WTC11 (cell line): ENCODE measurements at regions not wholly inside any gene's neighbourhood (a gene's known extent, or its start where the extent isn't known, plus 50 kb on each side); places are given as distances from the start of the nearest gene placed in this dataset.

ENCODE experiments used
- ATAC-seq: fragments of 200-7000 bp; cut with Tn5 transposase; 2 replicates; pipeline ENCODE4 v1.10.0; 2021; ENCODE audit warnings: mild to moderate bottlenecking, moderate library complexity
- CTCF ChIA-PET: fragments of 300-600 bp; sonication (Branson Sonifier 250); formaldehyde crosslinking; loops from one replicate; lab custom pipeline; 2021; ENCODE audit warnings: antibody characterized with exemption; lab: Charles Lee
- POLR2A ChIA-PET: fragments of 350-600 bp; sonication (Branson Sonifier 250); formaldehyde crosslinking; loops from one replicate; lab custom pipeline; 2021; ENCODE audit warnings: antibody characterized with exemption; lab: Charles Lee
- DNase-seq: peaks from one replicate; pipeline ENCODE4 v3.0.0; 2021; ENCODE audit warnings: low spot score
- H3K27ac Mint-ChIP-seq: 2 replicates; pipeline ENCODE4 v1.8.0; 2021; ENCODE audit warnings: mixed read lengths
- H3K27me3 Mint-ChIP-seq: 2 replicates; pipeline ENCODE4 v1.8.0; 2021; ENCODE audit warnings: low read depth, mild to moderate bottlenecking, moderate library complexity, mixed read lengths
- H3K36me3 Mint-ChIP-seq: 2 replicates; pipeline ENCODE4 v1.8.0; 2021; ENCODE audit warnings: mixed read lengths
- H3K4me1 Mint-ChIP-seq: 2 replicates; pipeline ENCODE4 v1.8.0; 2022; ENCODE audit warnings: mixed read lengths
- H3K4me3 Mint-ChIP-seq: 2 replicates; pipeline ENCODE4 v1.8.0; 2021; ENCODE audit warnings: mild to moderate bottlenecking, moderate library complexity, mixed read lengths
- H3K9me3 Mint-ChIP-seq: 2 replicates; pipeline ENCODE4 v1.8.0; 2021; ENCODE audit warnings: mixed read lengths
- AFF4 ChIP-seq: sonication (generic); formaldehyde crosslinking; IDR thresholded peaks from 2 replicates; pipeline ENCODE4 v1.8.1; 2023; ENCODE audit warnings: mild to moderate bottlenecking, missing genetic modification reagents, borderline replicate concordance
- CBFB ChIP-seq: sonication (generic); formaldehyde crosslinking; IDR thresholded peaks from 2 replicates; pipeline ENCODE4 v1.8.1; 2022; ENCODE audit warnings: mild to moderate bottlenecking, low read depth, missing genetic modification reagents
- E2F1 ChIP-seq: sonication (generic); formaldehyde crosslinking; IDR thresholded peaks from 2 replicates; pipeline ENCODE4 v1.8.0; 2022; ENCODE audit warnings: mild to moderate bottlenecking, missing genetic modification reagents
- JAZF1 ChIP-seq: fragments of 250-450 bp; sonication (Bioruptor Pico); IDR thresholded peaks from 2 replicates; pipeline ENCODE4 v1.9.0; 2021; ENCODE audit warnings: moderate library complexity, mild to moderate bottlenecking, inconsistent platforms
- MXD4 ChIP-seq: fragments of 250-450 bp; sonication (Bioruptor Pico); IDR thresholded peaks from 2 replicates; pipeline ENCODE4 v1.8.0; 2021; ENCODE audit warnings: mild to moderate bottlenecking, moderate library complexity, borderline replicate concordance
- NFE2L1 ChIP-seq: sonication (generic); formaldehyde crosslinking; IDR thresholded peaks from 2 replicates; pipeline ENCODE4 v1.8.1; 2023; ENCODE audit warnings: missing genetic modification reagents
- NR3C1 ChIP-seq: sonication (generic); formaldehyde crosslinking; conservative IDR thresholded peaks from 2 replicates; pipeline ENCODE4 v1.8.1; 2023; ENCODE audit warnings: low read depth, mild to moderate bottlenecking, missing genetic modification reagents
- OVOL2 ChIP-seq: fragments of 250-450 bp; sonication (Bioruptor Pico); IDR thresholded peaks from 2 replicates; pipeline ENCODE4 v1.9.0; 2021; ENCODE audit warnings: mild to moderate bottlenecking, borderline replicate concordance
- SP1 ChIP-seq: sonication (generic); formaldehyde crosslinking; conservative IDR thresholded peaks from 2 replicates; pipeline ENCODE4 v1.8.1; 2022; ENCODE audit warnings: missing genetic modification reagents
- TCF7 ChIP-seq: sonication (generic); formaldehyde crosslinking; IDR thresholded peaks from 2 replicates; pipeline ENCODE4 v1.8.0; 2022; ENCODE audit warnings: mild to moderate bottlenecking, low read depth, missing genetic modification reagents, moderate library complexity
- TP53 ChIP-seq: sonication (generic); formaldehyde crosslinking; IDR thresholded peaks from 2 replicates; pipeline ENCODE4 v1.8.1; 2023; ENCODE audit warnings: mild to moderate bottlenecking, missing genetic modification reagents
- ZNF138 ChIP-seq: sonication (generic); formaldehyde crosslinking; conservative IDR thresholded peaks from 2 replicates; pipeline ENCODE4 v1.8.1; 2022; ENCODE audit warnings: mild to moderate bottlenecking, moderate library complexity, missing genetic modification reagents
- ZNF423 ChIP-seq: fragments of 250-450 bp; sonication (Bioruptor Pico); IDR thresholded peaks from 2 replicates; pipeline ENCODE4 v2.1.2; 2022; ENCODE audit warnings: mild to moderate bottlenecking, moderate library complexity
- ZNF512 ChIP-seq: sonication (generic); formaldehyde crosslinking; IDR thresholded peaks from 2 replicates; pipeline ENCODE4 v1.8.1; 2022; ENCODE audit warnings: missing genetic modification reagents, borderline replicate concordance
- ZNF671 ChIP-seq: fragments of 250-450 bp; sonication (Bioruptor Pico); IDR thresholded peaks from 2 replicates; pipeline ENCODE4 v1.8.0; 2021; ENCODE audit warnings: mild to moderate bottlenecking
- ZSCAN18 ChIP-seq: fragments of 250-450 bp; sonication (Bioruptor Pico); IDR thresholded peaks from 2 replicates; pipeline ENCODE4 v2.1.2; 2022; ENCODE audit warnings: mild to moderate bottlenecking, moderate library complexity
- TF ChIP-seq, protein P1 (sequence below): sonication (generic); formaldehyde crosslinking; conservative IDR thresholded peaks from 2 replicates; pipeline ENCODE4 v1.8.1; 2023; ENCODE audit warnings: mild to moderate bottlenecking, low read depth, missing genetic modification reagents, moderate library complexity
- TF ChIP-seq, protein P2 (sequence below): sonication (generic); formaldehyde crosslinking; IDR thresholded peaks from 2 replicates; pipeline ENCODE4 v1.8.0; 2023; ENCODE audit warnings: mild to moderate bottlenecking, missing genetic modification reagents
- TF ChIP-seq, protein P3 (sequence below): fragments of 250-450 bp; sonication (Bioruptor Pico); conservative IDR thresholded peaks from 2 replicates; pipeline ENCODE4 v1.9.0; 2021; ENCODE audit warnings: mild to moderate bottlenecking

- Mint-ChIP-seq H3K27me3 (peaks cover 73% of the 10 kb centered on the region), H3K4me1 (peaks cover 5% of the 10 kb centered on the region), H3K9me3 (no peaks in the 10 kb centered on the region), H3K4me3 (no peak overlapping the region), H3K36me3 (no peaks in the 10 kb centered on the region), H3K27ac (no peak overlapping the region)
- DNase-seq (no peak), ATAC-seq (no peak)
- no peak for TF ChIP-seq OVOL2 (CRISPR knock-in tag)
- TF ChIP-seq SP1 (CRISPR knock-in tag) = no peak
- TF ChIP-seq, protein P1, sequence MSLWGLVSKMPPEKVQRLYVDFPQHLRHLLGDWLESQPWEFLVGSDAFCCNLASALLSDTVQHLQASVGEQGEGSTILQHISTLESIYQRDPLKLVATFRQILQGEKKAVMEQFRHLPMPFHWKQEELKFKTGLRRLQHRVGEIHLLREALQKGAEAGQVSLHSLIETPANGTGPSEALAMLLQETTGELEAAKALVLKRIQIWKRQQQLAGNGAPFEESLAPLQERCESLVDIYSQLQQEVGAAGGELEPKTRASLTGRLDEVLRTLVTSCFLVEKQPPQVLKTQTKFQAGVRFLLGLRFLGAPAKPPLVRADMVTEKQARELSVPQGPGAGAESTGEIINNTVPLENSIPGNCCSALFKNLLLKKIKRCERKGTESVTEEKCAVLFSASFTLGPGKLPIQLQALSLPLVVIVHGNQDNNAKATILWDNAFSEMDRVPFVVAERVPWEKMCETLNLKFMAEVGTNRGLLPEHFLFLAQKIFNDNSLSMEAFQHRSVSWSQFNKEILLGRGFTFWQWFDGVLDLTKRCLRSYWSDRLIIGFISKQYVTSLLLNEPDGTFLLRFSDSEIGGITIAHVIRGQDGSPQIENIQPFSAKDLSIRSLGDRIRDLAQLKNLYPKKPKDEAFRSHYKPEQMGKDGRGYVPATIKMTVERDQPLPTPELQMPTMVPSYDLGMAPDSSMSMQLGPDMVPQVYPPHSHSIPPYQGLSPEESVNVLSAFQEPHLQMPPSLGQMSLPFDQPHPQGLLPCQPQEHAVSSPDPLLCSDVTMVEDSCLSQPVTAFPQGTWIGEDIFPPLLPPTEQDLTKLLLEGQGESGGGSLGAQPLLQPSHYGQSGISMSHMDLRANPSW = no peak
- no peak for TF ChIP-seq E2F1 (CRISPR knock-in tag)
- TF ChIP-seq CBFB (CRISPR knock-in tag) = no peak
- no peak for TF ChIP-seq NR3C1 (CRISPR knock-in tag)
- TF ChIP-seq TCF7 (CRISPR knock-in tag) = no peak
- no peak for TF ChIP-seq ZNF512 (CRISPR knock-in tag)
- TF ChIP-seq ZNF423 (CRISPR knock-in tag) = no peak
- no peak for TF ChIP-seq ZNF138 (CRISPR knock-in tag)
- no peak for TF ChIP-seq MXD4 (CRISPR knock-in tag)
- POLR2A ChIA-PET = no interaction called here
- CTCF ChIA-PET = interaction anchor here (1.0 kb wide), 1 partner anchor 80 kb away, joined by 3 read pairs; no protein-coding TSS in a partner anchor
These were observed 161.3 kb downstream of the RTP5 start for GRCh38 chr2:242030858-242031257.

GRCh38 chr2:242031481-242032019, 162.0 kb downstream of the RTP5 start:
- no peak for DNase-seq
- no peaks in the 10 kb centered on the region for H3K9me3 Mint-ChIP-seq
- ChIA-PET POLR2A (no interaction called here), CTCF (interaction anchor here (0.6 to 1.5 kb wide), 2 partner anchors 81 to 482 kb away, joined by 4 to 8 read pairs; no protein-coding TSS in a partner anchor)
- ATAC-seq = no peak
- no peak overlapping the region for H3K27ac Mint-ChIP-seq
- H3K4me3 Mint-ChIP-seq = no peak overlapping the region
- peaks cover 73% of the 10 kb centered on the region for H3K27me3 Mint-ChIP-seq
- no peaks in the 10 kb centered on the region for H3K36me3 Mint-ChIP-seq
- peaks cover 5% of the 10 kb centered on the region for H3K4me1 Mint-ChIP-seq
- TF ChIP-seq NFE2L1 (CRISPR knock-in tag) = no peak
- TF ChIP-seq, protein P2, sequence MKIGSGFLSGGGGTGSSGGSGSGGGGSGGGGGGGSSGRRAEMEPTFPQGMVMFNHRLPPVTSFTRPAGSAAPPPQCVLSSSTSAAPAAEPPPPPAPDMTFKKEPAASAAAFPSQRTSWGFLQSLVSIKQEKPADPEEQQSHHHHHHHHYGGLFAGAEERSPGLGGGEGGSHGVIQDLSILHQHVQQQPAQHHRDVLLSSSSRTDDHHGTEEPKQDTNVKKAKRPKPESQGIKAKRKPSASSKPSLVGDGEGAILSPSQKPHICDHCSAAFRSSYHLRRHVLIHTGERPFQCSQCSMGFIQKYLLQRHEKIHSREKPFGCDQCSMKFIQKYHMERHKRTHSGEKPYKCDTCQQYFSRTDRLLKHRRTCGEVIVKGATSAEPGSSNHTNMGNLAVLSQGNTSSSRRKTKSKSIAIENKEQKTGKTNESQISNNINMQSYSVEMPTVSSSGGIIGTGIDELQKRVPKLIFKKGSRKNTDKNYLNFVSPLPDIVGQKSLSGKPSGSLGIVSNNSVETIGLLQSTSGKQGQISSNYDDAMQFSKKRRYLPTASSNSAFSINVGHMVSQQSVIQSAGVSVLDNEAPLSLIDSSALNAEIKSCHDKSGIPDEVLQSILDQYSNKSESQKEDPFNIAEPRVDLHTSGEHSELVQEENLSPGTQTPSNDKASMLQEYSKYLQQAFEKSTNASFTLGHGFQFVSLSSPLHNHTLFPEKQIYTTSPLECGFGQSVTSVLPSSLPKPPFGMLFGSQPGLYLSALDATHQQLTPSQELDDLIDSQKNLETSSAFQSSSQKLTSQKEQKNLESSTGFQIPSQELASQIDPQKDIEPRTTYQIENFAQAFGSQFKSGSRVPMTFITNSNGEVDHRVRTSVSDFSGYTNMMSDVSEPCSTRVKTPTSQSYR (CRISPR knock-in tag) = no peak
- no peak for TF ChIP-seq ZSCAN18 (CRISPR knock-in tag)
- TF ChIP-seq JAZF1 (CRISPR knock-in tag) = no peak
- no peak for TF ChIP-seq AFF4 (CRISPR knock-in tag)
- no peak for TF ChIP-seq TP53 (CRISPR knock-in tag)
- TF ChIP-seq TCF7 (CRISPR knock-in tag) = no peak
- no peak for TF ChIP-seq ZNF671 (CRISPR knock-in tag)
- TF ChIP-seq, protein P3, sequence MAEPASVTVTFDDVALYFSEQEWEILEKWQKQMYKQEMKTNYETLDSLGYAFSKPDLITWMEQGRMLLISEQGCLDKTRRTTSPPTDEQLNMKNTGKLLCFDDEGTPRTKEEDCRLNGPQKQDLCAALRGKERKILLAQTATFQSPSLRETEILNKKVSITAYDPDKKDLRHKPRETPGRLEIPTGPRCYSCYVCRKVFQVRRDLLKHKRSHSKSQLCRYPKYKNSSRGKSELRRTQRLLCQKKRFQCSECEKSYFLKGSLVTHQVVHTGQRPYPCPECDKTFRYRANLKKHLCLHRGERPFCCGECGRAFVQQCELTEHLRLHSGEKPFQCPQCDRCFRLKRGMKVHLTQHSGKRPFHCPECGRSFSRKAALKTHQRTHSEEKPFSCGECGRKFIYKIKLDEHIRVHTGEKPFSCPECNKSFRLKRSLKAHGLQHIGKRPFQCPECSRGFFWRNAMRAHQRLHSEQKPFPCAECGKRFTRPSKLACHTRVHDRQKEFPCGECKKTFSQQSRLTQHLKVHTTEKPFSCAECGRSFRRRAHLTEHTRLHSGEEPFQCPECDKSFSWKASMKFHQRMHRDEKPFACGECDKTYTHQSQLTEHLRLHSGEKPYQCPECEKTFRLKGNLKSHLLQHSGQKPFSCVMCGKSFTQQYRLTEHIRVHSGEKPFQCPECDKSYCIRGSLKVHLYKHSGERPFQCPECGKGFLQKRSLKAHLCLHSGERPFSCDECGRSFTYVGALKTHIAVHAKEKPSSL = no peak
